ENCODE measurements at regions not wholly inside any gene's neighbourhood (a gene's known extent, or its start where the extent isn't known, plus 50 kb on each side); places are given as distances from the start of the nearest gene placed in this dataset.

DNA sequence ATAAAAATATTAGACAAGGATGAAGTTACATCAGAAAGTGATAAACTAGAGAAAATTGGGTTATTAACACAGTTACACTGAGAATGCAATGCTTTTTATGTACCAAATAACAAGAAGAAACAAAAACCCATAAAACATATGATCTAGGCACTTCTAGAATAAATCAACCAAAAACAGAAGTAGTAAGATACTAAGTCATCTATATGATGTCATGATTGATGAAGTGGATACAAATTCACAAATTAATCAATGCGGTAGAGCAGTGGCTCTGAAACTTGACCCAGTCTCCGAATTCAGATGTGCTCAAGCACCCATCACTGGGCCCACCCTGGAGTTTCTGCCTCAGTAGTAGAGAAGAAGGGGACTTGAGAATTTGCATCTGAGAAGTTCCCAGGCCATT, 112.1 kb upstream of the SSTR4 start:
- no peak for DNase-seq

DNA sequence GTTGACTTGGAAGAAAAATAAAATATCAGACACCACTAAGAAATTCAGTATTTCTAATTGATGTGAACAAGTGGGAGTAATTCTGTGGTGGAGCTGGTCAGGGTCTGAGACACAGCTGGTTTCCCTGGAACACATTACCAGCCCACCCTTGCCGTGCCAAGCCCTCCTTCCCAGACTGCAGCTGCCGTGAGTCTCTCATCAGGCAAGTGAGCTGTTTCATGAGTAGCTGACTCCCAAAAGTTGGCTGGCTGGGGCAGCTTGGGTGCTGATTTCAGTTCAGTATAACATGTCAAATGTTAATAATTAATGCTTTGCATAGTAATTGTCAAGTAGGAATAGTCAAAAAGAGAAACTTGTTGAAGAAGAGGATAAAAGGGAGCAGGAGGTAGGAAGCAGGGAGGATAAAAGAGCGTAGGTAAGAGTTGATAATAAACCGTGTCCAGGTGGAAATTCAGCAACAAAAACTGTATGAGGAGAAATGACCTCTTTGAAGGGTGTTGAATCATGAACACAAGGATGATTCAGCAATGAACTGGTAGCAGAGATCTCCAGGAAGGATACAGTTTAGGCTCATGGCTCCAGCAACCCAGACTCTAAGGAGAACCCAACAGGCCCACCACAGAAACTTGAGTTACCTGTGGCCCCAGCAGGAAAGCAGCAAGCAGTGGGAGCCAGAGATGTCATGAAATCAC, 110.9 kb upstream of the SSTR4 start:
- DNase-seq: no peak

DNA sequence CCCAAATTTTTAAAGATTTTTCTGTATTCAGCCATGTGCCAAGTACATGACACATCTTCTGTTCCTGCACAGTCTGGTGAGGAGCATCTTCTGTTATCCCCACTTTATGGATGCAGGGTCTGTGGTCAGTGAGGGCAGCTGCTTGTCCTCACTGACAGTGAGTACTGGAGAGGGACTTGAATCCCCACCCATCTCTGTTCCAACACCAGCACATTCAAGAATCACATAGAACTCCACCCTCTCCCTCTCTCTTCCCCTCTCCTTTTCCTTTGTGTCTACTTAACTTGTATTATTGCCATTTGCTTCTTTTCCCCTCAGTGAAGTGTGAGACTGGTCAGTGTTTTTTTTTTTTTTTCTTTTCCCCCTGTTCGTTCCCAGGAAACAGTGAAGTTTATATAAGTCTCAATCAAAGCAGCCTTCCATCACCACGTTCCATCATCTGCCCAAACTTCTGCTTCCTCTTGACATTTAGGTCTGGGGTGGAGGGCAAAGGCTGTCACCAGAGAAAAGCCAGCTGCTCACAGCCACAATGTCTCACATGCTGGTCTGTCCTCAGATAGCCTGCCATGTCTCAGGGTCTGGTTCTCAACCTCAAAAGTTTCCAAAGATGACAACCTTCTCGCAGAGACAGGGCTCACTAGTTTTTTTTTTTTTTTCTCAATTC, 110.0 kb upstream of the SSTR4 start:
- no peak for DNase-seq

GRCh38 chr20:22925613-22925983, 109.5 kb upstream of the SSTR4 start:
- DNase-seq: no peak

DNA sequence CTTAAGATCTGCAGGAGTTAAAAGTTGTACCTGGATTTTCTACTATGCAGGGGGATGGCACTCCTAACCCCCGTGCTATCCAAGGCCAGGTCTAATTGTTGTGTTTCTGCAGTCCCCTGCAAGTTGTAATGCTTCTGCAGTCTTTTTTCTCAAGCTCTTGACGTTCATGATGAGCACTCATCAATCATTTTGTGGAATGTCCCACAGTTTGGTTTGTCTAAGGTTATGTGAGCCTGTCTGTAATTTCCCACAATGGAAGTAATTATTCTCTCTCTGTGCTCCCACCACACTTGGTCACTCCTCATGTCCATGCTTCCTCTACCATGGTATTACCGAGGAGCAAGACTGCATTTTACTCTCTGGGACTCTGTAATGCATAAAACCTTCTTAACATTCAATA, 107.6 kb upstream of the SSTR4 start:
- DNase-seq: no peak

DNA sequence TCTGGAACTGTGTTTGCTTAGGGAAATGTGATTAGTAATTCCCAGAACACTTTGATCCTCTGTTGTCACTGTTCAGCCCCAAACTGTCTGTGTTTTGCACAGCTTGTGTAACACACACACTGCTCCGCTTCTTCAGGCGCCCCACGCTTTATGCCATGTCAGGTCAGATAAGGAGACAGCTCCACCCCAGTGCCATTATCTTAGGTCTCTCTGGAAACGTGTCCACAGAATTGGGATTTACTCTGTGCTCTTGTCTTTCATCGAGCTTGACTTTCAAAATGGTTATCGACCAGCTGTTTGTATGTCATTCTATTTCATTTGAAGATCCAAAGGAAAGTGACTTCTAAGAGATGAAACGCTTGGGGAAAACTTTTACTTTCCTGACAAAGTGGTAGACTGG, 106.4 kb upstream of the SSTR4 start:
- DNase-seq: no peak

DNA sequence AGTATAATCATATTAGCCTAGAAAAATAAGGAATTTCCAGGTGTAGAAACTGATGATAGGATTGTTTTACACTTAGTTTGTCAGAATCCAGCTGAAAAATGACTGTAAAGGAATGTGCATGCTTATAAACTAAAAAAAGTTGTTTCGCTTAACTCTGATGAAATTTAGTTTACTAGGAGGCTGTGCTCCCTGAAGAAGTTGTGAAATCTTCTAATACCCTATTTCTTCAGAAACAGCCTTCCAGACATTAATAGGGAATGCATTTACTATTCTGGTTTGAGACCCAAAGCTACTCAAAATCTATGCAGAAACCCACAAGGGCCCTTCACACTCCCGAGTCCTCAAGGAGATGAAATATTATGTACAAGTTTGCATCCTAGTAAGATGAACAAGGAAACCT, 105.5 kb upstream of the SSTR4 start:
- no peak for DNase-seq

DNA sequence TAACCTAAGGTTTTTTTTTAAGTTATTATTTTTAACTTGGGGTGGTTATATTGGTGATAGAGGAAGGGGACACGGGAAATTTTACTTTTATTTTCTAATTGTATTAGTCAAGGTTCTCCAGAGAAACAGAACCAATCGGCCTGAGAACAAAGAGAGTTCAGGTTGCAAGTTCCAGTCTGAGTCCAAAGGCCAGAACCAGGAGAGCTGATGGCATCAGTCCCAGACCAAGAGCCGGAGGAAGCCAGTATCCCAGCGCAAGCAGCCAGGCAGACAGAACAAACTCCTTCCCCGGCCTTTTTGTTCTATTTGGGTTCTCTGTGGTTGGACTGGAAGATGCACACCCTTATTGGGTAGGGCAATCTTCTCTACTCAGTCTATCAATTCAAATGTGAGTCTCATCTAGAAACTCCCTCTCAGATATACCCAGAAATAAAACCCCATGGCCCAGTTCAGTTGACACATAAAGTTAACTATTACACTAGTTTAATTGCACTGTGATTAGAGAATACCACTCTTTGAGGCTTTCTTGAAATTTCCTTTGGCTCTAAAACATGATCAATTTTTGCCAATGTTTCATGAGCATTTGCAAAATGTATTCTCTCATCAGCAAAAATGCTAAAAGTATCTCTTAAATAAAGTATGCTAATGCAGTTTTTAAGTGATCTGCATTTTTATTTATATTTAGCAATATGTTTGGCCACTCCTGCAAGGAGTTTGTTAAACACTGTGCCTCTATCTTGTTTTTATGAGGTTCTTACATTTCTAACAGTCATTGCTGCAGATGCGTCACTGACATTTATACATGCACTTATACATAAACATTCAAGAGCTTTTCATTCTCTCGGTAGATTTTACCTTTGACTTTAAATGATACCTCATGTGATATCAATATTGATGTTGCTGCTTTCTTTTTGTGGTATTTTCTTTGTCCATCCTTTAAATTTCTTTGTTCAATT, 103.2 kb upstream of the SSTR4 start:
- no peak for DNase-seq

DNA sequence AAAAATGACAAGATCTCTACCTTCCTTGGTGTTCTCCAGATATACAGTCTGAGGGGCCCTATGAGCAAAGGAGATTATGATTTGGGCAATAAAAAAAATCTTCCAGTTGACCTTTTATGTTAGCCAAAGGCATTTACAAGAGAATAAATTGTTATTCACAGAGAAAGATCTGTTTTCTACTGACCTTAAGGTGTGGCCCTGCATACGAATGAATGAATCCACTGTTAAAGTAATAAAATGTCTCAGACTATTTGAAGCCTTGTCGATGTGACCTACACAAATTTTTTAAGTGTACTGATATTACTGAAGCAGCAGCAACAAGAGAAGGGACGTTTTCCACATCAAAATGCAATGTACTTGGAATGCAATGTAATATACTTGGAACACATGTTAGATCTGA, 95.9 kb upstream of the SSTR4 start:
- no peak for DNase-seq

DNA sequence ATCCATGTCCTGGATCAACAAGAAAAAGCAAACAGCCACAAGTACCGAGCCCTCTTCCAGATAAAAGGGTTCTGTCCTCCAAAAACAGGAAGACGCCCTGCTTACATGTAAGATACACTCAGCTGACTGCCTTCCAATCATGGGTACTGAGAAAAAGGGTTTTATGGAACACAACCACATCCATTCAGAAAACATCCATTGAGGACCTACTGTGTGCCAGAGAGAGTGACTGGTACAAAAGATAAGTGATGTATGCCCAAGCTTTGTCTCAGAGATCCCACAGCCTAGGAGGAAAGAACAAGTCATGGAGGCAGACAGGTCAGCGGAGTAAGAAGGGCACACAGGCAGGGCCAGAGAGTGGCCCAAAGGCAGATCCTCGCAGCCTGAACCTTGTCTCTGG, 94.8 kb upstream of the SSTR4 start:
- DNase-seq: no peak

GRCh38 chr20:22941550-22941949, 93.6 kb upstream of the SSTR4 start:
- no peak for DNase-seq

- DNase-seq: no peak
Observed at GRCh38 chr20:22942742-22943141, 92.4 kb upstream of the SSTR4 start.

GRCh38 chr20:22944062-22944461, 91.0 kb upstream of the SSTR4 start:
- DNase-seq: no peak

- DNase-seq: no peak
Observed at GRCh38 chr20:22944936-22945335, 90.2 kb upstream of the SSTR4 start.

DNA sequence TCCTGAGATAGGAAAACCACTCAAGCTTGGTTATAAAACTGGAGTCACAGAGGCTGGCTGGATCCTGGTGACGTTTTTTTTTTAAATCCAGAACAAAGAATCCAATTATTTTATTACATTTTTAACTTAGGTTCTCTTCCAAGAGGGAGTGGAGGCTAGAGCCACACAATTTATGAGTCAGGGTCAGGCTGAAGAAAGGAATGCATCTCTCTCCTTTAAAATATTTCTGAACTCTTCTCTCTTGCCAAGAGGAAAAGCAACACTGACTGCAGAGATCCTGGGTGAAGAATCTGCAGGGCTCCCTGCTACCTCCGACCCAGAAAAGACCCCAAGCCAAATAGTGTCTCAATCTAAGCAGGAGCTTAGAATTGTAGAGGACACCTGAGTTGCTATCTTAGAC, 88.5 kb upstream of the SSTR4 start:
- no peak for DNase-seq

DNA sequence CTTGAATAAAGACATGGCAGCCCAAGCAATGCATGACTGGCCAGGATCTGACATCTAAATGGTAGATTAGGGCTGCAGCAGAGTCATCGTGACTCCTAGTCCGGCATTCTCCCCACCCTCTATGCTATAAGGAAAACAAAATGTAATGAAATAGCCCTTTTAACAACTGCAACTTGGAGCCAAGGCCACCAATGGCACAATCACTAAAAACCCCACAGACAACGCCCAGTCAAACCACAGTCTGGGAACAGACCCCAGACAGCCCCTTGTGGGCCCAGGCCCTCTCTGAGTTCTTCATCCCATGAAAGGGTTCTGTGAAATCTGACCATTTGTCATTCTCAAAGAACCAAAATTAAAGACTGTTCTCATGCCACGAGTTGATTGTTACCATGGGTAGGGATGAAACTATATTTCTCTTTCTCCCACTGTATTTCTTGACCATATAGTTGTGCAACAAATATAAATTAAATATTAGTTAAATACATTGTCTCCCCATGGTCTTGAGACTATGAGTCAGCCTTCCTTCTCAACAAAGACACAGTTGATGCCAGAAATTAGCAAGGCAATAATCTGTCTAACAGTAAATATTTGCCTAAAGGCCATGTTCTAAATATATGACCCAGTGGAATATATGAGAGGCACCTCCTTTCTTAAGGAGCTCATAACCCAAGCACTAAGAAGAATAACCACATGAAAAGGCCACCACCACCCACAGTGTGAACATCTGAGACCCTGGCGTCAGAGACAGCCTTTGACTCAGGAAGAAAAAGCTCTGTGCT, 85.6 kb upstream of the SSTR4 start:
- DNase-seq: no peak

DNA sequence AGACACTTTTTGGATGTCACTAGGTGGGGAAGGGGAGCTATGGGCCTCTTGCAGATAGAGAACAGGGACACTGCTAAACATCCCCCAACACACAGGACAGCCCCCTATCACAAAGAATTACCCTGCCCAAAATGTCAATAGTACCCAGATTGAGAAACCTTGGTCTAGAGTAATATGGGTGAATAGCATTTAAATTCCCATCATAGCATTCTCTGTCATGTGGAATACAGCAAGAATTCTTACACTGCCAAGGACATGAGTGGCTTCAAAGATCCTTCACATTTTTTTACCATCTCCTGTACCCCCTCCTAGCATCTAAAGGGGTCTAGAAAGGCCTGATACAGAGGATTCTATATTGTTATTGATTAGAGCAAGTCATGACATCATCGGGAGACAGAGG, 83.1 kb upstream of the SSTR4 start:
- DNase-seq: no peak

GRCh38 chr20:22954661-22955060, 80.5 kb upstream of the SSTR4 start:
- DNase-seq: no peak

DNA sequence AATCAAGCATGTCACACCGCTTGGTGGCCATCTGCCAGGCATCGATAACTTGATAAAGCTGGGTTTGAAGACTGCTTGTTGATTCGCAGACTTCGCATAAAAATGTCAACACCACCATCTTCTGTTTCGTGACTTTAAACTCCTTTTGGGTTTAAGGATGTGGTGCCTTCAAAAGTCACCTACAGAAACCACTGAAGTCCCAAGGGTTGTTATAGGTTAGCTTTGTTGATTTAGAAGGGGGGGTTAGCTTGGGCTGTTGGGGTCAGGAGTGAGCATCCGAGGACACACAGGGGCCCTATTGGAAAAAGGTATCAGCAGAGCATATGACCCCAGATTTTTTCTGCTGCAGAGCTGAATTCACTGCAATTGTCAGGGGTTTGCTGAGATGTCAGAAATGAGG, 76.7 kb upstream of the SSTR4 start:
- DNase-seq: no peak

DNA sequence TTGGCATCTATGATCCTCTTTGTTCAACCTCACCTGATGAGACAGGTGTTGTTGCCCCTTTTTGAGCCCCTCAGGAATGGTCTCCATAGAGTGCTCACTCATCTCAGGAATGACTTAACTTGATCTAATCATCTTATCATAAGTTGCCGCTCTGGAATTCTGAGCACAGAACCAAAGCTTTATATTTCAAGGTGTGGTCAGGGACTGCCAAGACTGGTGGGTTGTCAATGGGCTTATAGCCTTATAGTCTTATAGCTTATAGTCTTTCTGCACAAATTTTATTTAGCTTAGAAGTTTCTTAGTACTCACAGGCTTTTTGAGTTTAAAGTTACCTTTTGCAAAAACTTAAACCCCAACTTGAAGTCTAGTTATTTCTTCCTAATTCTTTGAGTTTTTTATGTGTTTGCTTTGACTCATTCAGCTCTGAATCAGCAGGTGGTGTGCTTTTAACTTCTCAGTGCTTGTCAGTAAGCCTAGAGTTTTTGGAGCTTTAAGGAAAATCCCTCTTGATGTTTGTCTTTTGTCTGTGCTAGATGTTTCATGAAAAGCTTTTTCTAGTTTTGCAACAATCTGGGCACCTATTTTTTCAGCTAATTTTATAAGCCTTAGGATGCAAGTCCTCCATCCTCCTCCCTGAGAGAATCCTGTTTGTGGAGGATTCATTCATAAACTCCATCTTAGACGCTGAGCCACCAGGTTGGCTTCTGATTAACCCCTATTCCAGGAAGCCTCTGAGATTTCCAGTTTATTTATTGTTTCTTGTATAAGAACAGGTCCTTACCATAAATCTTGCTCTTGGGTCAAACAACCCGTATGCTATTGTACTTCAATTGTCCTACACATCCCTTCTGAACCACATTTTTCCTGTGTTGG, 72.3 kb upstream of the SSTR4 start:
- DNase-seq: no peak

- DNase-seq: no peak
Observed at GRCh38 chr20:22963581-22963980, 71.5 kb upstream of the SSTR4 start.
